Tibial nerve (tissue), 4 donors: ENCODE measurements at regions not wholly inside any gene's neighbourhood (a gene's known extent, or its start where the extent isn't known, plus 50 kb on each side); places are given as distances from the start of the nearest gene placed in this dataset.

Source experiments
- DNase-seq, 2 donors: peaks; one replicate each; pipeline ENCODE4 v3.0.0-alpha.2; 2019; ENCODE audit warnings: low spot score in 2 of 2
- H3K27ac ChIP-seq, 4 donors: fragments of 200-600 bp; sonication (generic) in 3 of 4; one replicate each; pipeline ENCODE4 v1.5.1; 2017 to 2019; ENCODE audit warnings: mild to moderate bottlenecking in 1 of 4
- H3K27me3 ChIP-seq, 2 donors: fragments of 200-600 bp; sonication (generic) in 1 of 2; one replicate each; pipeline versions ENCODE4 v1.5.1 to v1.6.0; 2017 to 2019
- H3K36me3 ChIP-seq, 3 donors: fragments of 200-600 bp; sonication (generic); one replicate each; pipeline ENCODE4 v1.5.1; 2018 to 2019
- H3K4me1 ChIP-seq, 4 donors: fragments of 200-600 bp; sonication (generic) in 3 of 4; one replicate each; pipeline ENCODE4 v1.5.1; 2017 to 2019
- H3K4me3 ChIP-seq, 4 donors: fragments of 200-600 bp; sonication (generic) in 3 of 4; one replicate each; pipeline ENCODE4 v1.5.1; 2017 to 2019; ENCODE audit warnings: mild to moderate bottlenecking in 1 of 4, moderate library complexity in 1 of 4
- H3K9me3 ChIP-seq, 4 donors: fragments of 200-600 bp; sonication (generic) in 3 of 4; one replicate each; pipeline ENCODE4 v1.5.1; 2017 to 2019
- CTCF ChIP-seq, 5 experiments: fragments of 200-600 bp in 3 of 5; fragments of 450-650 bp in 2 of 5; sonication (generic) in 3 of 5; IDR thresholded peaks; one replicate each; pipeline ENCODE4 v1.5.1; 2016 to 2019; ENCODE audit warnings: antibody characterized with exemption in 5 of 5, mild to moderate bottlenecking in 3 of 5, moderate library complexity in 2 of 5
- EP300 ChIP-seq, 2 donors: sonication (generic); formaldehyde crosslinking; IDR thresholded peaks; one replicate each; pipeline ENCODE4 v1.6.1; 2017; ENCODE audit warnings: antibody characterized with exemption in 2 of 2, mild to moderate bottlenecking in 1 of 2
- POLR2A ChIP-seq, 2 donors: fragments of 450-650 bp; IDR thresholded peaks; one replicate each; pipeline ENCODE4 v1.6.1; 2017; ENCODE audit warnings: antibody characterized with exemption in 2 of 2, mild to moderate bottlenecking in 2 of 2, moderate library complexity in 2 of 2
- WGBS, 2 donors: methylation state at CpG; one replicate each; pipeline ENCODE4 v1.1.5; 2018; 5-methylcytosine and 5-hydroxymethylcytosine counted together

- Histone ChIP-seq H3K9me3 (no peaks in the 10 kb centered on the region), H3K4me3 (no peak overlapping the region), H3K27ac (peak overlapping the region in 1 of 4 donors; percentile 36), H3K4me1 (no peaks in the 10 kb centered on the region), H3K36me3 (no peaks in the 10 kb centered on the region), H3K27me3 (no peaks in the 10 kb centered on the region)
- TF ChIP-seq EP300 (IDR thresholded peaks at IDR 0.05): no peak
- no peak for TF ChIP-seq CTCF (IDR thresholded peaks at IDR 0.05)
- TF ChIP-seq POLR2A (IDR thresholded peaks at IDR 0.05): no peak
- DNase-seq: no peak
- WGBS, 2 donors: 55 to 59% methylated on average over 3 of the region's 3 CpGs
These were observed 357.7 kb downstream of the PREX1 start for GRCh38 chr20:48470141-48470540.

- TF ChIP-seq EP300 (IDR thresholded peaks at IDR 0.05) (no peak), POLR2A (IDR thresholded peaks at IDR 0.05) (no peak), CTCF (IDR thresholded peaks at IDR 0.05) (no peak)
- no peaks in the 10 kb centered on the region for H3K9me3 ChIP-seq
- no peaks in the 10 kb centered on the region for H3K4me1 ChIP-seq
- no peak for DNase-seq
- WGBS, 2 donors: 91 to 93% methylated on average over 4 of the region's 4 CpGs
- H3K27me3 ChIP-seq: no peaks in the 10 kb centered on the region
- H3K4me3 ChIP-seq: no peak overlapping the region
- no peaks in the 10 kb centered on the region for H3K36me3 ChIP-seq
- no peak overlapping the region for H3K27ac ChIP-seq
These were observed 358.8 kb downstream of the PREX1 start for GRCh38 chr20:48469026-48469425.

GRCh38 chr20:48468571-48468970, 359.2 kb downstream of the PREX1 start:
- DNase-seq: no peak
- TF ChIP-seq EP300 (IDR thresholded peaks at IDR 0.05) (no peak), CTCF (IDR thresholded peaks at IDR 0.05) (no peak), POLR2A (IDR thresholded peaks at IDR 0.05) (no peak)
- no peak overlapping the region for H3K4me3 ChIP-seq
- H3K4me1 ChIP-seq: no peaks in the 10 kb centered on the region
- no peaks in the 10 kb centered on the region for H3K36me3 ChIP-seq
- H3K27ac ChIP-seq: no peak overlapping the region
- H3K27me3 ChIP-seq: no peaks in the 10 kb centered on the region
- no peaks in the 10 kb centered on the region for H3K9me3 ChIP-seq
- 71 to 92% methylated on average over 5 of the region's 5 CpGs for WGBS, 2 donors

- Histone ChIP-seq H3K27me3 (no peaks in the 10 kb centered on the region), H3K9me3 (no peaks in the 10 kb centered on the region), H3K4me1 (no peaks in the 10 kb centered on the region), H3K27ac (no peak overlapping the region), H3K36me3 (no peaks in the 10 kb centered on the region), H3K4me3 (no peak overlapping the region)
- TF ChIP-seq CTCF (IDR thresholded peaks at IDR 0.05) (no peak), EP300 (IDR thresholded peaks at IDR 0.05) (no peak), POLR2A (IDR thresholded peaks at IDR 0.05) (no peak)
- WGBS, 2 donors: 97 to 100% methylated on average over 2 of the region's 2 CpGs
- DNase-seq: no peak
These were observed 360.2 kb downstream of the PREX1 start for GRCh38 chr20:48467622-48468021.

- Histone ChIP-seq H3K9me3 (no peaks in the 10 kb centered on the region), H3K36me3 (no peaks in the 10 kb centered on the region), H3K27ac (no peak overlapping the region), H3K4me1 (no peaks in the 10 kb centered on the region), H3K27me3 (no peaks in the 10 kb centered on the region), H3K4me3 (no peak overlapping the region)
- TF ChIP-seq EP300 (IDR thresholded peaks at IDR 0.05) (no peak), POLR2A (IDR thresholded peaks at IDR 0.05) (no peak), CTCF (IDR thresholded peaks at IDR 0.05) (no peak)
- 83 to 97% methylated on average over 4 of the region's 4 CpGs for WGBS, 2 donors
- no peak for DNase-seq
These were observed 362.5 kb downstream of the PREX1 start for GRCh38 chr20:48465271-48465670.
